Keratinocyte (primary cell): ENCODE measurements at regions not wholly inside any gene's neighbourhood (a gene's known extent, or its start where the extent isn't known, plus 50 kb on each side); places are given as distances from the start of the nearest gene placed in this dataset.

Experiments used
- EZH2 ChIP-seq: IDR thresholded peaks from one replicate; pipeline ENCODE4 v1.6.1; 2012; ENCODE audit warnings: inconsistent platforms, mild to moderate bottlenecking, low read length, moderate library complexity
- TF ChIP-seq, protein P1 (sequence below), 3 experiments: IDR thresholded peaks in 1 of 3; conservative IDR thresholded peaks in 1 of 3; optimal IDR thresholded peaks in 1 of 3; 2 replicates in 2 of 3; 3 replicates in 1 of 3; pipeline versions ENCODE3 to v1.5.1; 2011; ENCODE audit warnings: low read length in 3 of 3, mild to moderate bottlenecking in 3 of 3, moderate library complexity in 2 of 3, control low read depth in 1 of 3, inconsistent platforms in 1 of 3; ENCODE audit not compliant: insufficient read depth in 2 of 3; ENCODE audit errors: extremely low read depth in 1 of 3

DNA sequence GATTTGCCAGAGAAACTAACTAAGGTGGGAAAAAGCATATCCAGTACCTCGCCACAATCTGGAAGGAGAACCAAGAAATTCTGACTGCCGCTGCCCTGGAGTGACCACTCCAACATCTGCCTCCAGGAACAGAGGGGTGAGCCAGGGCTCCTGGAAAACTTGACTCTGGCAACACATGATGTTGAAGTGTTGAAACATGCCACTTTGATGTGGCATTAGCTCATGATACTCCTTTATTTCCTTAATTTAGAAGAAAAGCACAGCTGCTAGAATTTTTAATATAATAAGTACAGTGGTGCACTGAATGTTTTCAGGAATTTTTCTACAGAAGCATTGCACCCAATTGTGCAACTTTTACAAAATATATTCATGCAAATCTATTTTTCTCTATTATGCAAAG is 109.9 kb upstream of the BCL6 start:
- TF ChIP-seq EZH2: no peak
- TF ChIP-seq, protein P1, sequence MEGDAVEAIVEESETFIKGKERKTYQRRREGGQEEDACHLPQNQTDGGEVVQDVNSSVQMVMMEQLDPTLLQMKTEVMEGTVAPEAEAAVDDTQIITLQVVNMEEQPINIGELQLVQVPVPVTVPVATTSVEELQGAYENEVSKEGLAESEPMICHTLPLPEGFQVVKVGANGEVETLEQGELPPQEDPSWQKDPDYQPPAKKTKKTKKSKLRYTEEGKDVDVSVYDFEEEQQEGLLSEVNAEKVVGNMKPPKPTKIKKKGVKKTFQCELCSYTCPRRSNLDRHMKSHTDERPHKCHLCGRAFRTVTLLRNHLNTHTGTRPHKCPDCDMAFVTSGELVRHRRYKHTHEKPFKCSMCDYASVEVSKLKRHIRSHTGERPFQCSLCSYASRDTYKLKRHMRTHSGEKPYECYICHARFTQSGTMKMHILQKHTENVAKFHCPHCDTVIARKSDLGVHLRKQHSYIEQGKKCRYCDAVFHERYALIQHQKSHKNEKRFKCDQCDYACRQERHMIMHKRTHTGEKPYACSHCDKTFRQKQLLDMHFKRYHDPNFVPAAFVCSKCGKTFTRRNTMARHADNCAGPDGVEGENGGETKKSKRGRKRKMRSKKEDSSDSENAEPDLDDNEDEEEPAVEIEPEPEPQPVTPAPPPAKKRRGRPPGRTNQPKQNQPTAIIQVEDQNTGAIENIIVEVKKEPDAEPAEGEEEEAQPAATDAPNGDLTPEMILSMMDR (optimal IDR thresholded peaks at IDR 0.05 in 1 of 3, IDR thresholded peaks at IDR 0.05 in 1 of 3, conservative IDR thresholded peaks at IDR 0.05 in 1 of 3; ENCODE audit: extremely low read depth in 1 of 3, insufficient read depth in 2 of 3, low read length in 3 of 3): no peak
